GM12872 (cell line): ENCODE measurements at regions not wholly inside any gene's neighbourhood (a gene's known extent, or its start where the extent isn't known, plus 50 kb on each side); places are given as distances from the start of the nearest gene placed in this dataset.

Experiments used
- CTCF ChIP-seq: IDR thresholded peaks from 3 replicates; pipeline ENCODE4 v1.5.1; 2011; ENCODE audit warnings: low read depth, mild to moderate bottlenecking, low read length, moderate library complexity; ENCODE audit not compliant: insufficient read depth

GRCh38 chr9:115943431-115944165 lies 210.0 kb upstream of the PAPPA start:
- no peak for TF ChIP-seq CTCF

DNA sequence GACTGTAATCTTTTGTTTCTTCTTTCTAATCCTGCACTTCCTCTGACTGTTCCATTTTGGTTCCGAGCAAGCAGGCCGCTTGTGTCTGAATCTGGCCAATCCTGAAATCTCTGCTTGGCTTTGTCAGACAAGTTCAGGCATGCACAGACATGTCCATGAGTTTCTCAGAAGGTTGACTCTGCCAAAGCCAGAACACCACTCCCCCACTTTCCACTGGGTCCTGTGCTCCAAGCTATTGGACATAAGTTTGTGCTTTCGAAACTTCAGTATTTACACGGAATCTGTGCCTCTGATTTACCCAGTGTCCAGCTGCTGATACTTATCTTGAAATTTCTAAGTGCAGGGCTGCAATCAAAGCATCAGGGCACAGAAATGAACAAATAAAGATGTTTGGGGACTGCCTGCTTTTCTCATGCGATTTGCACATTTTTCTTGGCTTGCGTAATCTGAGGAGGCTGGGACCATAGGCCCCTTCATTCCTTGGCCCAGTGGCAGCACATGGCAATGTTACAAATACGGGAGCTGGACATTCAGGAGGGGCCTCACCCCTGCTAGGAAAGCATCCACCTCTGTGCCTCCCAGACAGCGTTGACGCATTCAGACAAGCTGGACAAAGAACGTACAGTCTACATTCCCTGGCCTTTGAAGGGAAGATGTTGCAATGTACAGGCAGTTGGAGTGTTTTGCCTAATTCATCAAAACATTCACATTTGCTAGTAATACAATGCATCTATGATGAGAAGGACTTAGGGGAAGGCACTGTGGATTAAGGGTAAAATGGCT lies 209.2 kb upstream of the PAPPA start:
- TF ChIP-seq CTCF, result no peak

GRCh38 chr9:115945009-115945431 lies 208.6 kb upstream of the PAPPA start:
- no peak for TF ChIP-seq CTCF

DNA sequence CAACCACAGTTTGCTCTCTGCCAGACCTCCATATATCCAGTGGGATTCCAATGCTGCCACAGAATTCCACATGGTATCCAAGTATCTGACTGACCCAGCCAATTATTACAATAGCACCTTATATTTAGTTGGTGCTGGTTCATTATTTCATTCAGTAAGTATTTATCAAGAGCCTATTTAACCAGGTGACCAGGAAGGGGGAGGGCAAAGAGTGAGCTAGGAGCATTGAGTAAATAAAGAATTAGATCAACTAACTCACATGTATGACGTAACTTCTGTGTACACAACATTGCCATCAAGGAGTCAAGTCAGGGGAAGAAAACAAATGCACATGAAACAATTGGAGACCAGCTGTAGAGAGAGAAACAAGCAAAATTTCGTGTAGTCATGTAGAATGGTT lies 207.1 kb upstream of the PAPPA start:
- no peak for TF ChIP-seq CTCF

DNA sequence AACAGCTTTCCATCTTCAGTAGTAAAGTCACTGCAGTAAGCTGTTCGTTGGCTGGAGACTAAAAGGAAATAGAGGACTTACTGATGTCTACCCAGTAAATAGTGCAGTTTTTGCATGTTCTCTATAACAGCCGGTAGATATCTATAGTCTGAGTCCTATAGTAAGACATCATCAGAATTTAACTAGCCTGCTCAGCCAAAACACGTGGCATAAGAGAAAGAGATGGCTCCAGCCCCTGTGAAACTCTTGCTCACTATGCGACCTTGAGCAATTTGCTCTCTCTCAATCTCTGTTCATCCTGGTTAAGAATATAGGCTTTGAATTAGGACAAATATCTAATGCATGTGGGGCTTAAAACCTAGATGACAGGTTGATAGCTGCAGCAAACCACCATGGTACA lies 201.6 kb upstream of the PAPPA start:
- no peak for TF ChIP-seq CTCF

GRCh38 chr9:115952430-115953292 lies 200.9 kb upstream of the PAPPA start:
- TF ChIP-seq CTCF, result no peak

DNA sequence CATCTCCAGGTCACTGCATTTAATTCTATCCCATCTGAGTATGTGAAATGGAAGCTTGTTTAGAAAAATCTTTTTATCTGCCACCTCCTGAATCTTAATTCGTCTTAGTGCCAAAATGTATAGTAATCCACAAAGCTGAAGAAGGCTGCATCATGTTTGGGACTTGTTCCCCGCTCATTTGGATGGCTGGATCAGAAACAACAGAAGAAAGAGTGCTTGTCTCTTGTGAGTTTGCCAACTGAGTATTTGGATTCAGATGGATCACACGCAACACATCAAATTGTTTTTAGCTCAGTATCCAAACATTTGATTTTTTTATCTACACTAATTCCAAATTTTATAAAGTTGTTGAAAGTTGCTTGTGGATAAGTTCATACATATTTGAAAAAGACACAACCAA lies 197.2 kb upstream of the PAPPA start:
- no peak for TF ChIP-seq CTCF
